Stomach (tissue), 4 donors: ENCODE measurements at regions not wholly inside any gene's neighbourhood (a gene's known extent, or its start where the extent isn't known, plus 50 kb on each side); places are given as distances from the start of the nearest gene placed in this dataset.

ENCODE experiments used
- CTCF ChIP-seq, 7 experiments: fragments of 450-650 bp in 4 of 7; fragments of 200-600 bp in 3 of 7; sonication (generic) in 3 of 7; IDR thresholded peaks; one replicate each; pipeline ENCODE4 v1.5.1; 2016 to 2019; ENCODE audit warnings: antibody characterized with exemption in 7 of 7, control low read depth in 2 of 7, mild to moderate bottlenecking in 1 of 7
- POLR2A ChIP-seq, 4 donors: fragments of 450-650 bp; IDR thresholded peaks; one replicate each; pipeline ENCODE4 v1.6.1; 2016; ENCODE audit warnings: antibody characterized with exemption in 4 of 4, control low read depth in 2 of 4, mild to moderate bottlenecking in 1 of 4, moderate library complexity in 1 of 4

- TF ChIP-seq CTCF (IDR thresholded peaks at IDR 0.05) (no peak), POLR2A (IDR thresholded peaks at IDR 0.05) (no peak)
Observed at GRCh38 chr14:54188064-54188666, 208.6 kb upstream of the CDKN3 start.
